ENCODE measurements at regions not wholly inside any gene's neighbourhood (a gene's known extent, or its start where the extent isn't known, plus 50 kb on each side); places are given as distances from the start of the nearest gene placed in this dataset.

DNA sequence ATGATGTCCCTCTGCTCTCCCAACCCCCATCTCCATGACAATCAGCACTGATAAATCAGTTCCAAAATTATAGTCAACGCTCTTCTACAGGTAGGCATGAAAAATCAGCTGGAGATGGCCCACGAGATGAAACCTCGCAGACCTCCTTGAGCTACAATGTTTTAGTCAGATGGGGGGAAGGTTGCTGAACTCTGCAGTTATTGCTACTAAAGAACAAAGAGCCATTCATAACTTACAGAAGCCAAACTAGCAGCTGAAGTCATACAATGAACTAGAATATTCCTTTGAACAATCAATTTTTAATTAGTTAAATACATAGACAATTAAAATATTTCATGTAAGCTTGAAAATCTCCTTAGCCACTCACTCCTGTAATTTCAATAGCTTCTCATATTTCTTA, 179.2 kb downstream of the NHLRC3 start:
- TF ChIP-seq POLR2A (IDR thresholded peaks at IDR 0.05), result no peak
- TF ChIP-seq CTCF (IDR thresholded peaks at IDR 0.05), result no peak
